ENCODE measurements at regions not wholly inside any gene's neighbourhood (a gene's known extent, or its start where the extent isn't known, plus 50 kb on each side); places are given as distances from the start of the nearest gene placed in this dataset.

- TF ChIP-seq BACH1 (IDR thresholded peaks at IDR 0.05; ENCODE audit: low read length) (no peak), SIRT6 (IDR thresholded peaks at IDR 0.05; ENCODE audit: low read length) (no peak), CHD1 (IDR thresholded peaks at IDR 0.05; ENCODE audit: low read depth, low read length) (no peak), TEAD4 (IDR thresholded peaks at IDR 0.05; ENCODE audit: low read depth, low read length) (no peak), YY1 (IDR thresholded peaks at IDR 0.05; ENCODE audit: low read depth, low read length) (no peak), USF2 (IDR thresholded peaks at IDR 0.05; ENCODE audit: low read length) (no peak), GABPA (IDR thresholded peaks at IDR 0.05; ENCODE audit: borderline replicate concordance, insufficient read depth, low read length) (no peak)
Measured at GRCh38 chr4:71841336-71841735, 57.5 kb upstream of the GC start (continued).
